Skin epidermis (tissue), 12 donors: ENCODE measurements at regions not wholly inside any gene's neighbourhood (a gene's known extent, or its start where the extent isn't known, plus 50 kb on each side); places are given as distances from the start of the nearest gene placed in this dataset.
"Not testable (repeated sequence)": the region's sequence is repeated elsewhere in the genome, so short reads cannot be mapped to it uniquely, and the experiment has no call there.

Experiments used
- H3K27ac ChIP-seq, 21 experiments: fragments of 200-600 bp; sonication (generic) in 11 of 21; one replicate each; pipeline ENCODE4 v1.5.0; 2020; ENCODE audit warnings: mild to moderate bottlenecking in 3 of 21, inconsistent platforms in 2 of 21, moderate library complexity in 2 of 21
- H3K4me3 ChIP-seq, 7 experiments: fragments of 200-600 bp; sonication (generic) in 2 of 7; one replicate each; pipeline ENCODE4 v1.5.0; 2020; ENCODE audit warnings: inconsistent platforms in 2 of 7, mild to moderate bottlenecking in 2 of 7, moderate library complexity in 1 of 7

GRCh38 chr18:55763805-55764204, 175.8 kb upstream of the TCF4 start:
- H3K4me3 ChIP-seq, result no peak overlapping the region
- no peak overlapping the region for H3K27ac ChIP-seq

DNA sequence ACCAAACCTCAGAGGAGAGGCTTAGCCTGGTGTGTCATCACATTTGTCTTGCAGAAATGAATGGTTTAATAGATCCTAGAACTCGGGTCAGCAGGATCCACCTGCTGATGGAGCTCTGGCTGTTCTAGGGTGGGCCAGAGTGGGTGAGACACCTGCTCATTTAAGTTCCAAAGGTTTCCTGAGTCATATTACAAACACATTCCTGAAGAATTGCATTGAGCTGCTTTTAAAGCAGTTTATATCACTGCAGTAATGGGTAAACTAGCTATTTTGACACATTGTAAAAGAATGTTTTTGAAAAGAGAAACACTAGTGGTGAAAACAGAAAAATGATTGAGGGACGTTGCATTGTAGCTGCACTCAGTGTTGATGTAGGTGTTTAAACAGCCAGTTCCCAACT, 175.3 kb upstream of the TCF4 start:
- Histone ChIP-seq H3K27ac (no peak overlapping the region), H3K4me3 (no peak overlapping the region)

DNA sequence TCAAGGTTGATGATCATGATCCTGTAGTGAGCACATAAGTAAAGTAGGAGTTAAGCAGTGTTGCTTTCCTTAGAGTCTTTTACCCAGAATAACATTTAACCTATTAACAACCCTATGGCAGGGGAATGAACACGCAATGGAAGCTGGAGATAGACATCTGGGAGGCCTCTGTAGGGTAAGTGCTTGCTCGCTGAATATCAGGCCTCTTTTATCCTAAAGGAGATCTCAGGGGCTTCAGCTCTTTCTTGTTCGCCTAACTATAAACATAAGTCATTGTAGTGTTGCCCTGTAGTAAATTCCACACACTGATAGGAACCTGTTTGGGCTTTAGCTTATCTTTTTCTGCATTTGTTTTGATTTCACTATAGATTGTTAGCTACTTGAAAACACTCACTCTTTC, 174.4 kb upstream of the TCF4 start:
- H3K4me3 ChIP-seq, result no peak overlapping the region

GRCh38 chr18:55753643-55754263, 165.8 kb upstream of the TCF4 start:
- H3K27ac ChIP-seq, result no peak overlapping the region
- no peak overlapping the region for H3K4me3 ChIP-seq

More for the DNA sequence above, 174.4 kb upstream of the TCF4 start:
- H3K27ac ChIP-seq, result no peak overlapping the region

DNA sequence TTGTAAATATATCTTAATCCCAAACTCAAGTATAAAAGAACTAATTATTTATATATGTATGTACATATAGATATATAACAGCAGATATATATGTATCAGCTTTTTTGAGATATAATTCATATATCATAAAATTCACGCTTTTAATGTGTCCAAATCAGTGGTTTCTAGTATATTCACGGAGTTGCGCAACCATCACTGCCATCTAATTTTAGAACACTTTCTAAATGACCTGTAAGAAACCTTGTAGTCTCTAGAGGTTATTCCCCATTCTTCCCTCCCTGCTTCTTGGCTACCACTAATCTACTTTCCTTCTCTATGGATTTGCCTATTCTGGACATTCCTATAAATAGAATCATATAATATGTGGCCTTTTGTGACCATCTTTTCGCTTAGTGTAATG, 163.5 kb upstream of the TCF4 start:
- H3K4me3 ChIP-seq, result no peak overlapping the region
- H3K27ac ChIP-seq, result no peak overlapping the region

DNA sequence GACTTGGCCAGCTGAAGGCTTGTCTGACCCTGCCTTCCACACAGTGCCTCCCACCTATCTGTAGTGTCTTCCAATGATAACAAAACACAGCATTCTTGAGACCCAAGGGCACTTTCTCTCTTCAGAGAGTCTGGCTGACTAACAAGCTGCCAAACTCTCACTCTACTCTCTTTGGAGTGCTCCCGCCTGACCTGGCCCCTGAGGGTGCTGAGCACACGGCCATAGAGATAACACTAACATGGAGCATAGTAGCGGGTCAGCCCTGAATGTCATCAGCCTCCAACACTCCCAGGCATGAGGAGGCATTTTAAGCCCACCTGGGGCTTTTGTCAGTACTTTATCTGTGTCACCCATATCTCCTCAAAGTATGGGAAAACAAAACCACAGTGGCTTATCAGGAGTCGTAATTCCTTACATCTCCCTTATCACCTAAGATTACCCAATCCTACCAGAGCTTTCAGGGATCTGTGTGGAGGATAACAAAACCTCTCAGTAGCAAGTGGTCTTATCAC, 160.3 kb upstream of the TCF4 start:
- Histone ChIP-seq H3K27ac (no peak overlapping the region), H3K4me3 (no peak overlapping the region)

DNA sequence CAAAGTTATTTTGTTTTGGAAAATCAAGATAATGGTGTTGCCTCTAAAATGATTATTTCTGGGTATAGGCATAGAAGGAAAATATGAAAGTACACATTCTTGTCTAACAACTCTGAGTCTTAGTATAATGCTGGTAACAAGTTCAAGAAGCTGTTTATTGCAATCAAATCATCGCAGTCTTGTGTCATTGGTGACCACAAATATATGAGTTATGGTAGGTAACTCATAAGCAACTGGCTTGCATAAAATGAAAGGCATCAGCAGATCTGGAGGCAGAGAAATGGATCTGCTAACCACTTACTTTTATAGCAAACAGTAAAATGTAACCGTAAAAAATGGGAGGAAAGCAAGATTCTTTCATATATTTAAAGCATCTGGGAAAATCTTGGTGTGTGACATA, 156.2 kb upstream of the TCF4 start:
- H3K4me3 ChIP-seq, result no peak overlapping the region
- no peak overlapping the region for H3K27ac ChIP-seq

- Histone ChIP-seq H3K27ac (no peak overlapping the region), H3K4me3 (no peak overlapping the region)
Observed at GRCh38 chr18:55743736-55744135, 155.7 kb upstream of the TCF4 start.

DNA sequence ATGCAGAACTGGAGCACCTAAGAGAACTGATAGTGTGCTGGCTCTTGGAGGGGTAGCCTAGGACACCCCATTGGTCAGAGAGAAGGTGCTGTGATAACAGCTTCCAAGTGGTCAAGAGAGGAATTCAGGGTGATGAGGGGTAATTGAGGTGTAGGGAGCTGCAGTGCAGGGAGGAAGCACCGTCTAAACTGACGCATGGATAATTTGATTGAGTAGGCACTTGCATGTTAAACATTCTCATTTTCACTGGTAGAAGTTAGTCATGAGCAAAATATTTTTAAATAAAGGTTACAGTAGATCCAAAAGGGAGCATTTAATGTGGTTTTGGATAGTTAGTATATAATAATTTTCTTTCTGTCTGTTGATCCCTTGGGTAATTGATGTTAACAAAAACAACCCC, 155.1 kb upstream of the TCF4 start:
- Histone ChIP-seq H3K4me3 (no peak overlapping the region), H3K27ac (no peak overlapping the region)

DNA sequence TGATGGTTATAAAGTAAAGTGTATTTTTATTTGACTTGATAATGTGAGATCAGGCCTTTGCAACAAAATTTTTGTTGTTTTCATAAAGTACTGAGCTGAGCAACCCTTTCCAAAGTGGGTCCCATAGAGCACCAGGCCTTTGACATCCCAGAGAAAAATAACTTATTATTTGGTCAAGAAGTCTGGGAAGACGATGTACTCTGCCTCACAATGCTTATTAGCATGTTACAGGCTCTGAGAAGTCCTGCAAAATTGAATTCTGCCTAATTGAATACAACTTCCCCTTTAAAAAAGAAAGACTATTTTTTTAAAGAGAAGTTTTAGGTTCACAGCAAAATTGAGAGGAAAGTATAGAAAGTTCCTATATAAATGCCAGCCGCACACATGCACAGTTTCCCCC, 151.5 kb upstream of the TCF4 start:
- no peak overlapping the region for H3K4me3 ChIP-seq
- no peak overlapping the region for H3K27ac ChIP-seq

DNA sequence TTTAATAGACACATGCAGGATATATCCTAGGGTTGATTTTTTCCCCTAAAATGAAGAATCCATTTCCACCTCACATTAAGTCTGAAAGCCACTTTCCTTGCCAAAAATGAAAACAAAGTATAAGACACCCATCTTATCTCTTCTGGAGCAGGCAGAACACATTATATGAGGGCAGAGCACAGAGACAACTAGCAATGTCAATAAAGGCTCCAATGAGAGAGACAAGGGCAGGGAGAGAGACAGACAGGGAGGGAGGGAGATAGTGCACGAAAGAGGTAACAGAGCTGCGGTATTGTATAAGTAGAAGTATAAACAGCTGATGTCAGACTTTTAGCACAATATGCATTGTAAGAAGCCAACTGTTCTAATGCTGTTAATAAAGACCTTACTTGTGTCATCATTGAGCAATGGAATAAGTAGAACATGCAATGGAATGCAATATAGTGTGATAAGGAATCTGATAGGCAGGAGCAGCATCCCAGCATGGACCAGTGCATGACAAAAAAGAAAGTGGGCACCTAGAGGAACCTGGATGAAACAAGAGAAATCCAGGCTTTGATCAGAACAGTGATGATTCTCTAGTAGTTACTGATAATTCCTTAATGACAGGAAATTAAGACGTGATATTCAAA, 150.6 kb upstream of the TCF4 start:
- no peak overlapping the region for H3K27ac ChIP-seq

GRCh38 chr18:55737781-55738468, 149.9 kb upstream of the TCF4 start:
- H3K27ac ChIP-seq, result no peak overlapping the region
- H3K4me3 ChIP-seq, result no peak overlapping the region

More for the DNA sequence above, 150.6 kb upstream of the TCF4 start:
- H3K4me3 ChIP-seq, result no peak overlapping the region

DNA sequence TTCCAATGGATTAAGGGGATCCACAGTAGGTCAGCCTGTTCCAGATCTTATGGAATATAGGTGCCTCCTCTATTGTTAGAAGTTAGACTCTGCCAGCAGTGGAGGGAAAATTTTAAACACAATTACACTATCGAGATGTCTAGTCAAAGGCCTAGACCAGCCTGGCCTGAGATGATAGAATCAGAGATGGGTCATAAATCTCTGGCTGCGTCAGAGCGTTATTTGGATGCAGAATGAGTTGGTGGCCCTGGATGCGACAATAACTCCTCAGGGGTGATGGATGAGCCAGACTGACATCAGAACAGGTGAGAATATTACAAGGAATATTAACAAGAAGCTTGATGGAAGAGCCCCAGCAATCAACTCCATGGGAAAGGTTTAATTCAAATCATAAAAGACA, 149.3 kb upstream of the TCF4 start:
- H3K4me3 ChIP-seq, result no peak overlapping the region
- no peak overlapping the region for H3K27ac ChIP-seq

DNA sequence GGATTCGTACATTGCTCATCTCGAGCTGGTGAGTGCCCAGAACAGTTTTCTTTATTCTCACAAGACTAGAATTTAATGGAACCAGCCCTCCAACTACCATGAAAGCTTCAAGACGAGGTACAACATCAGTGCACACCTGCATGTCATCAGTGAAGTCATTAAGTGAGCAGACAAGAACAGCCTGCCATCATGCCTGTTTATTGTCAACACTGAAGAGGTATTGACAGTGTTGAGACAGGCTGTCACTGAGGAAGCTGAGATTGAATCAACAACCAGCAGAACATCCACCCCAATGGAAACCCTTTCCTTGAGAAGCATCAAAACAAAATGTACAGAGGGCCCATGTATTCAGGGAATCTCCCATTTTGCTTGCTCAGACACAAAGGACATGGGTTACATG, 148.0 kb upstream of the TCF4 start:
- H3K27ac ChIP-seq, result no peak overlapping the region
- no peak overlapping the region for H3K4me3 ChIP-seq

DNA sequence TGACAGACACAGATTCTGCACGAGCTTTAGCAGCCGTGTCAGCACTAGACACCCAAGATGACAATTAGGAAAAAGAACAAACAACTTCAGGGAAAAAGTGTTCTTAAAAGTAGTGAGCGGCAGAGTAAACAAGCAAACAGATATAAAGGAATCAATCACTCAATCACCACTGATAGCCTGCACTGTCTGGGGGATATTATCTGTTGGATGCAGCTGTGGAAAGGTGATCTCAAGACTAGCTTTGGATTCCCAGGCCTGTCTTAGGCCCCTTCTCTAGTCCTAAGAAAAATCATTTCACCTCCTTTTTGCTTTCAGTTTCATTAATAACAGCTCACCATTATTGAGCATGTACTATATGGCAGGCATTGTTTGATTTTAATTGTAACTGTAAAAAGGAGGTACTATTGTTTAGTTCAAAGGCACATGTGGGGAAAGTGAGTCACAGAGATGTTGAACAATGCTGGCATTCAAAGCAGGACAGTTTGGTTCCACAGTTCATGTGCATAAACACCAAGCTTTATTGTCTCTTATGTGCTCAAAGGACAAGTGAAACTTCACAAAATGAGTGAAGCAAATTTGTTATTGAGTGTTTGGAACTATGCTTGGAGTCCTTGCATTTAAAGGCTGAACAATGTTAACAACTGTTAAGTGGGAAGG, 147.3 kb upstream of the TCF4 start:
- no peak overlapping the region for H3K27ac ChIP-seq
- H3K4me3 ChIP-seq, result no peak overlapping the region

DNA sequence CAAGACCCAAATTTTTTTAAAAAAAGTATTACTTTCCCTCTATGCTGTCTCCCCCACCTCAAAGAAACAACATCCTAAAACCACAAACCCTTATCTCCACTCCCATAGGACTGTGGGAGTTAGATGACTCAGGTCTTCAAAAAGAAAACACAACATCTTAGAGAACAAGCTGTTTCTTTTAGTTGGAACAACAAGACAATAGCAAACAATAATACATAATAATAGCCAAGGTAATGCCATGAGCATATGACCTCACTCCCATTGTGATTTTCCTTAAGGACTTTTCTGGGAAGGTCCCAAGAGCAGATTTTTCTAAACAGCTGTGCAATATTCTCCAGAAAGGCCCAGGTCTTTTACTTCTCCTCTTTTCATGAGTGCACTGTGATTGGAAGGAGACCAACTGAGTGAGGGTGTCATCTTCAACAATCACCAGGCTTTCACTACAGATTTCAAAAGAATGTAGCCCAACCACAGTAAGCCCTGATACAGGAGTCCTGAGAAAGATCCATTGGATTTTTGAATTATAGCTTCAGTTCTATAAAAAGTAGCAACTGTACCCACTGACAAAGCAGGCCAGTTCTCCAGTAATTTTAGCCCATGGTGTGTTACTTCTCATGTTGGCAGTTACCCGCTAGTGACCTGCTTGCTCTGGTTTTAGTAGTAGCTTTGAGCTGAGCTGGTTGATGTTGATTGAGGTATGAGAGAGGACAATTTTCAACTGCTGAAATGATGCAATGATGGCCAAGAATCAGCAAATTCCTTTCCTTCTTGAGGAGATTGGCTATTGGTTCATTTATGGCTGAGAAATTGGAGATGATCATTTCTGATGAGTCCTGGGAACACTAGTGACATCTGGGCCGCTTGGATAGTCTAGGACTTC, 144.5 kb upstream of the TCF4 start:
- Histone ChIP-seq H3K27ac (no peak overlapping the region), H3K4me3 (no peak overlapping the region)

DNA sequence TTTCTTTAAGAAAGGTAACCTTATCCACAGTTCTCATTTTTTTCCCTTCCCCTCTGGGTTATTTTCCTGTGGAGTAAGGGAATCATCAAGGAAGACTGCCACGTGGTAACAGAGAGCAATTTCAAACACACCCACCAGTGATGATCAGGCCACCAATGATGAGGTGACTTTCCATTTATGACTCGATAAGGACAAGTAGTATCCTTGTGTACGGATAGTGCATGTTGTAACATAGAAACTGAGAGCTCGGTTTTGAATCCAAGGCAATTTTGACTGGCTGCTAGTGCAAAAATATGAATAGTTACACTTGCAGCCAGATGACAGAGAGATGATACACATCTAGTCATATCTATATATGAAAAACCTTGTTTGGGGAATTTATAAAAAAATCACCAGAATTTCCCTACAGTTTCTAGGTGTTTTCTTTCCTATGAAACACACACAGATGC, 143.6 kb upstream of the TCF4 start:
- no peak overlapping the region for H3K27ac ChIP-seq
- H3K4me3 ChIP-seq, result no peak overlapping the region

DNA sequence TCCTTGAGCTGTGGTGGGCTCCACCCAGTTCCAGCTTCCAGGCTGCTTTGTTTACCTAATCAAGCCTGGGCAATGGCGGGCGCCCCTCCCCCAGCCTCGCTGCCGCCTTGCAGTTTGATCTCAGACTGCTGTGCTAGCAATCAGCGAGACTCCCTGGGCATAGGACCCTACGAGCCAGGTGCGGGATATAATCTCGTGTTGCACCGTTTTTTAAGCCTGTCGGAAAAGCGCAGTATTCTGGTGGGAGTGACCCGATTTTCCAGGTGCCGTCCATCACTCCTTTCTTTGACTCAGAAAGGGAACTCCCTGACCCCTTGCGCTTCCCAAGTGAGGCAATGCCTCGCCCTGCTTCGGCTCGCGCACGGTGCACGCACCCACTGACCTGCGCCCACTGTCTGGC, 133.0 kb upstream of the TCF4 start:
- not testable (repeated sequence) for H3K4me3 ChIP-seq, H3K27ac ChIP-seq

GRCh38 chr18:55713707-55714106, 125.7 kb upstream of the TCF4 start:
- no peak overlapping the region for H3K27ac ChIP-seq
- no peak overlapping the region for H3K4me3 ChIP-seq

DNA sequence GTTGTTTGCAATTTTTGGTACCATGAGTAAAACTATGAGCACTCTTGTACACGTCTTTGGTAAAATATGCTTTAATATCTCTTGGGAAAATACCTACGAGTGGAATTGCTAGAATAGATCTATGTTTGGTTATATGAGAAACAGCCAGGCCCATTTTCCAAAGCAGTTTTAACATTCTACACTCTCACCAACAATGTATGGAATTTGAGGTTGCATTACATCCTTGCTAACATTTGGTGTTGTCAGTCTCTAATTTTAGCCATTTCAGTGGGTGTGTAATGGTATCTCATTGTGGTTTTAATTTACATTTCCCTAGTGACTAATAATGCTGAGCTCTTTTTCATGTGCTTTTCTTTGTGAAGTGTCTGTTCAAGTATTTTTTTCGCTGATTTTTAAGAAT, 118.9 kb upstream of the TCF4 start:
- Histone ChIP-seq H3K4me3 (no peak overlapping the region), H3K27ac (no peak overlapping the region)
